ENCODE measurements at regions not wholly inside any gene's neighbourhood (a gene's known extent, or its start where the extent isn't known, plus 50 kb on each side); places are given as distances from the start of the nearest gene placed in this dataset.

DNA sequence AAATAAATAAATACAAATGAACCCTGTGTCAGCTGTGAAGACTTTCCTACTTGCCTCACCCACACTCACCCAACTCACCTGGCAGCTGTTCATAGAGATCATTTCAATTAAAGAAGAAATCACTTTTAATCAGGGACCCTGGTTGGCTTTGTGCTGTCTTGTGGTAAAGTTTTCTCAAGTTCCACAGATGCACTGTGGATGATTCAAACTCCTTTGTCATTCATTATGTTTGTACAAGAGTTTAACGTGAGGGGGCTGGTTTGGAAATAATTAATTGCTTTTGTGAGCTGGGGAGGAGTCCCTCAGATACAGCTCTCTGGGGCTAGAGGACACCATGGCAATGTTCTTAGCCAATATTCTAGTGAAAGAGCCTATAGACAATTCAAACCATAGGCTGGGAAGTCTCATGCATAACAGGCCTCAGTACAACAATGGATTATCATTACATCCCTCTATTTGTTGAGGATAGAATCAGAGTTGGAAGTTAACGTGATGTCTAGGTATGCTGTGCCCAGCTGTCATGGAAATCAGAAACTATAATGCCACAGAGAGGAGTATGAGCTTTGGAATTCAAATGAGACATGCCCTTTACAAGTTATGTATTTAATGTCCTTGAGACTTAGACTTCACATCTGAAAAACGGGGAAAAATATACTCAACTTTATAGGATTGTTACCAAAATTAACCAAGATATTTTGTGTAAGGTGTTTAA, 698.5 kb downstream of the KCNA4 start:
- TF ChIP-seq ZFP30 (CRISPR knock-in tag; IDR thresholded peaks at IDR 0.05) (no peak), ESRRG (CRISPR knock-in tag; IDR thresholded peaks at IDR 0.05) (no peak), PATZ1 (CRISPR knock-in tag; IDR thresholded peaks at IDR 0.05; ENCODE audit: borderline replicate concordance) (no peak), ZC3H10 (CRISPR knock-in tag; IDR thresholded peaks at IDR 0.05) (no peak), POU6F1 (CRISPR knock-in tag; IDR thresholded peaks at IDR 0.05; ENCODE audit: borderline replicate concordance, low read depth) (no peak), ARNTL (CRISPR knock-in tag; IDR thresholded peaks at IDR 0.05; ENCODE audit: borderline replicate concordance, low read depth) (no peak), BACH2 (CRISPR knock-in tag; IDR thresholded peaks at IDR 0.05; ENCODE audit: borderline replicate concordance) (no peak), OSR1 (CRISPR knock-in tag; IDR thresholded peaks at IDR 0.05) (no peak), ISL1 (CRISPR knock-in tag; IDR thresholded peaks at IDR 0.05) (no peak), ZFP3 (CRISPR knock-in tag; IDR thresholded peaks at IDR 0.05) (no peak), TSHZ2 (CRISPR knock-in tag; IDR thresholded peaks at IDR 0.05) (no peak), PPARA (CRISPR knock-in tag; IDR thresholded peaks at IDR 0.05; ENCODE audit: borderline replicate concordance) (no peak)
- TF ChIP-seq, protein P1, sequence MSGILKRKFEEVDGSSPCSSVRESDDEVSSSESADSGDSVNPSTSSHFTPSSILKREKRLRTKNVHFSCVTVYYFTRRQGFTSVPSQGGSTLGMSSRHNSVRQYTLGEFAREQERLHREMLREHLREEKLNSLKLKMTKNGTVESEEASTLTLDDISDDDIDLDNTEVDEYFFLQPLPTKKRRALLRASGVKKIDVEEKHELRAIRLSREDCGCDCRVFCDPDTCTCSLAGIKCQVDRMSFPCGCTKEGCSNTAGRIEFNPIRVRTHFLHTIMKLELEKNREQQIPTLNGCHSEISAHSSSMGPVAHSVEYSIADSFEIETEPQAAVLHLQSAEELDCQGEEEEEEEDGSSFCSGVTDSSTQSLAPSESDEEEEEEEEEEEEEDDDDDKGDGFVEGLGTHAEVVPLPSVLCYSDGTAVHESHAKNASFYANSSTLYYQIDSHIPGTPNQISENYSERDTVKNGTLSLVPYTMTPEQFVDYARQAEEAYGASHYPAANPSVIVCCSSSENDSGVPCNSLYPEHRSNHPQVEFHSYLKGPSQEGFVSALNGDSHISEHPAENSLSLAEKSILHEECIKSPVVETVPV (CRISPR knock-in tag; IDR thresholded peaks at IDR 0.05) = no peak
- TF ChIP-seq, protein P2, sequence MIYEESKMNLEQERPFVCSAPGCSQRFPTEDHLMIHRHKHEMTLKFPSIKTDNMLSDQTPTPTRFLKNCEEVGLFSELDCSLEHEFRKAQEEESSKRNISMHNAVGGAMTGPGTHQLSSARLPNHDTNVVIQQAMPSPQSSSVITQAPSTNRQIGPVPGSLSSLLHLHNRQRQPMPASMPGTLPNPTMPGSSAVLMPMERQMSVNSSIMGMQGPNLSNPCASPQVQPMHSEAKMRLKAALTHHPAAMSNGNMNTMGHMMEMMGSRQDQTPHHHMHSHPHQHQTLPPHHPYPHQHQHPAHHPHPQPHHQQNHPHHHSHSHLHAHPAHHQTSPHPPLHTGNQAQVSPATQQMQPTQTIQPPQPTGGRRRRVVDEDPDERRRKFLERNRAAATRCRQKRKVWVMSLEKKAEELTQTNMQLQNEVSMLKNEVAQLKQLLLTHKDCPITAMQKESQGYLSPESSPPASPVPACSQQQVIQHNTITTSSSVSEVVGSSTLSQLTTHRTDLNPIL (CRISPR knock-in tag; IDR thresholded peaks at IDR 0.05; ENCODE audit: low read depth) = no peak
